Stimulated activated memory B cell treated with anti-CD40 and anti-IgM and Interleukin-4, amounts not matched to agents 10 μg/mL and 1 μg/mL and 100 μg/mL, for 72 hours (primary cell): ENCODE measurements at regions not wholly inside any gene's neighbourhood (a gene's known extent, or its start where the extent isn't known, plus 50 kb on each side); places are given as distances from the start of the nearest gene placed in this dataset.

Experiments used
- ATAC-seq: fragments of 150-1000 bp; cut with Tn5 transposase; 2 replicates; pipeline ENCODE4 v1.10.0; 2021
- H3K27ac Mint-ChIP-seq: one replicate; pipeline ENCODE4 v1.8.0; 2022; ENCODE audit warnings: mild to moderate bottlenecking, mixed read lengths
- H3K27me3 Mint-ChIP-seq: one replicate; pipeline ENCODE4 v1.8.0; 2022; ENCODE audit warnings: mixed read lengths
- H3K36me3 Mint-ChIP-seq: one replicate; pipeline ENCODE4 v1.8.0; 2022; ENCODE audit warnings: mixed read lengths
- H3K4me1 Mint-ChIP-seq: one replicate; pipeline ENCODE4 v1.8.0; 2022; ENCODE audit warnings: mixed read lengths
- H3K4me3 Mint-ChIP-seq: one replicate; pipeline ENCODE4 v1.8.0; 2022; ENCODE audit warnings: mild to moderate bottlenecking, moderate library complexity, mixed read lengths
- H3K9me3 Mint-ChIP-seq: one replicate; pipeline ENCODE4 v1.8.0; 2022; ENCODE audit warnings: mixed read lengths

- Mint-ChIP-seq H3K4me3 (no peak overlapping the region), H3K27ac (no peak overlapping the region), H3K36me3 (no peaks in the 10 kb centered on the region), H3K4me1 (no peaks in the 10 kb centered on the region), H3K9me3 (peaks cover 11% of the 10 kb centered on the region), H3K27me3 (peaks cover 67% of the 10 kb centered on the region)
- ATAC-seq: no peak
These were observed 76.6 kb upstream of the ZNF516 start for GRCh38 chr18:76571689-76572088.

DNA sequence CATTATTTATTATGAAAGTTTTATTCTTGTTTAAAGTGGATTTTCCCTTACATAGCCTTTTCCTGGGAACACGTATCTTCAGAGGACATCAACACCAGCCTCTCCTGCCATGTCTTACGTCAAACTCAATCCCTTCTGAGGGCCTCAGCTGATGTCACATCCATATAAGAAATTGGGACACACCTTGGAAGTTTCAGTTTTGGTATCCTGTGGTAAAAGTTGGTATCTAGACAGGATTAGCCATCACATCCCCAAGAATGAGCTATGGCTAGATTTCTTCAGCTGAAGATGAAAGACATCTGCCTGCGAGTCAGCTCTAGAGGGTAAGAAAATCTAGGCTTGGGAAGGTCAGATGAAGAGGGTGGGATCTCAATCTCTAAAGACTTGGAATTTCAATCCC, 75.8 kb upstream of the ZNF516 start:
- Mint-ChIP-seq H3K36me3 (no peaks in the 10 kb centered on the region), H3K4me3 (no peak overlapping the region), H3K4me1 (no peaks in the 10 kb centered on the region), H3K9me3 (peaks cover 8% of the 10 kb centered on the region), H3K27ac (no peak overlapping the region), H3K27me3 (peaks cover 67% of the 10 kb centered on the region)
- ATAC-seq: no peak

GRCh38 chr18:76569644-76570419, 74.8 kb upstream of the ZNF516 start:
- Mint-ChIP-seq H3K9me3 (peaks cover 5% of the 10 kb centered on the region), H3K36me3 (no peaks in the 10 kb centered on the region), H3K27ac (no peak overlapping the region), H3K27me3 (peaks cover 57% of the 10 kb centered on the region), H3K4me1 (no peaks in the 10 kb centered on the region), H3K4me3 (no peak overlapping the region)
- ATAC-seq: no peak

- H3K27ac Mint-ChIP-seq: no peak overlapping the region
- H3K4me3 Mint-ChIP-seq: no peak overlapping the region
- no peak for ATAC-seq
- H3K27me3 Mint-ChIP-seq: peaks cover 56% of the 10 kb centered on the region
- no peaks in the 10 kb centered on the region for H3K4me1 Mint-ChIP-seq
- H3K9me3 Mint-ChIP-seq: peaks cover 5% of the 10 kb centered on the region
- no peaks in the 10 kb centered on the region for H3K36me3 Mint-ChIP-seq
These were observed 73.7 kb upstream of the ZNF516 start for GRCh38 chr18:76568731-76569130.

- peaks cover 5% of the 10 kb centered on the region for H3K9me3 Mint-ChIP-seq
- H3K4me1 Mint-ChIP-seq: no peaks in the 10 kb centered on the region
- peaks cover 53% of the 10 kb centered on the region for H3K27me3 Mint-ChIP-seq
- no peak overlapping the region for H3K4me3 Mint-ChIP-seq
- H3K36me3 Mint-ChIP-seq: no peaks in the 10 kb centered on the region
- ATAC-seq: no peak
- H3K27ac Mint-ChIP-seq: no peak overlapping the region
These were observed 72.9 kb upstream of the ZNF516 start for GRCh38 chr18:76567835-76568445.

- H3K4me3 Mint-ChIP-seq: no peak overlapping the region
- no peaks in the 10 kb centered on the region for H3K4me1 Mint-ChIP-seq
- no peaks in the 10 kb centered on the region for H3K36me3 Mint-ChIP-seq
- H3K27ac Mint-ChIP-seq: no peak overlapping the region
- ATAC-seq: no peak
- peaks cover 5% of the 10 kb centered on the region for H3K9me3 Mint-ChIP-seq
- H3K27me3 Mint-ChIP-seq: peaks cover 45% of the 10 kb centered on the region
These were observed 71.9 kb upstream of the ZNF516 start for GRCh38 chr18:76566987-76567386.

- Mint-ChIP-seq H3K4me1 (no peaks in the 10 kb centered on the region), H3K27me3 (peaks cover 37% of the 10 kb centered on the region), H3K4me3 (no peak overlapping the region), H3K27ac (no peak overlapping the region), H3K9me3 (peaks cover 5% of the 10 kb centered on the region), H3K36me3 (no peaks in the 10 kb centered on the region)
- ATAC-seq: no peak
These were observed 70.5 kb upstream of the ZNF516 start for GRCh38 chr18:76565238-76566173.

GRCh38 chr18:76564655-76565237, 69.7 kb upstream of the ZNF516 start:
- H3K36me3 Mint-ChIP-seq: no peaks in the 10 kb centered on the region
- H3K9me3 Mint-ChIP-seq: peaks cover 5% of the 10 kb centered on the region
- H3K4me1 Mint-ChIP-seq: no peaks in the 10 kb centered on the region
- H3K4me3 Mint-ChIP-seq: no peak overlapping the region
- ATAC-seq: no peak
- no peak overlapping the region for H3K27ac Mint-ChIP-seq
- H3K27me3 Mint-ChIP-seq: peaks cover 31% of the 10 kb centered on the region

DNA sequence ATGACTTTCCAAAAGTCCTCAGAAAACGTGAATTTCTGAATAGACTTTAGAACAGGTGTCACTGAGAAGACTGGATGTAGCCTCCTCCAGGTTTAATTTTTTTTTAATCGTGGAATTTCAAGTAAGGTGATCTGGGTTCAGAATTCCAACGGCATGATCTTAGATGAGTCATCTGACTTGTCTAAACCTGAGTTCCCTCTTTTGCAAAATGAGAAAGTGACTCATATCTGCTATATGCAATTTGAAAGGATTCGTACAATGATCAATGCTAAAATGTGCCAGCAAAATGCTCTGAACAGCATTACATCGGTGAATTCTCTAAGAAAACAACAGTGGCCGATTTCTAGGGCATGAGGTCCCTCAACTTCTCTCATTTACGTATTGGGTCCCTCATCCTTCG, 69.1 kb upstream of the ZNF516 start:
- Mint-ChIP-seq H3K9me3 (peaks cover 5% of the 10 kb centered on the region), H3K4me3 (no peak overlapping the region), H3K4me1 (no peaks in the 10 kb centered on the region), H3K27me3 (peaks cover 25% of the 10 kb centered on the region), H3K27ac (no peak overlapping the region), H3K36me3 (no peaks in the 10 kb centered on the region)
- no peak for ATAC-seq

DNA sequence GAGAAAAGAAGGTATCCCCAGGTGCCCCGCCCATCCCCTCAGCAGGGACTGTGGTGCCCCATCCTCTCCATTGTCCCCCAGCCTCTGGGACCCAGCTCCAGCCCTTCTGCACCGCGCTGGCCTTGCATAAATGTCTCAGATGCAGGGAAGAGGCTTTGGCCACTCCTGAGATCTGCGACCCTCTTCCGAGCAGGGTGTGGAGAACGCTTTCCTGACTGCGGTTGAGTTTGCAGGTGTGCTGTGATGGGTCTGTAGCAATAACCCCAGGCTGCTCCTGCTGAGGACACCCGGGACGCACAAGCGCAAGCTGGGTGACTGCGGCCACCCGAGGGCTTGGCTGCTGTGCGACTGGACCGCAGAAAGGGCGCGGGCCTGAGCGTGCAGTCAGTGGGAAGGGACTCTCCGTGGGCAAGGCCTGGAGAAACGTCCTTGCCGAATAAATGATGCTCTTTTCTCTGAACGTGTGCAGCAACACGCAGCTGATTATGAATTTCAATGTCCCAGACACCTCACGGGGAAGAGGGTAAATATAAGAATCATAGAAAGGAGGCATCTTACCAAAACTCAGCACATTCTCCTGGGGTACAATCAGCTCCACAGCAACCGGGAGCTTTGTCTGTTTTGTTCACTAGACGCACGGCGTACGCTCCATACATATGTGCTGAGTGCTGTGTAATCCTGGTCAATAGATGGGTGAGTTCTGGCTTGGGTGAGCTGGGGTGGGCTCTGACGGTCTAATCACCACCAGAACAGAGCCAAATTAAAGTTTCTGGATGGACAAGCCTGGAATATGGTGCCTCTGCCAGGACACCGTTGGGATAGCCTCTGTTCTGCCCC, 67.5 kb upstream of the ZNF516 start:
- Mint-ChIP-seq H3K4me3 (no peak overlapping the region), H3K36me3 (no peaks in the 10 kb centered on the region), H3K27ac (no peak overlapping the region), H3K4me1 (no peaks in the 10 kb centered on the region), H3K27me3 (peaks cover 14% of the 10 kb centered on the region), H3K9me3 (peaks cover 5% of the 10 kb centered on the region)
- ATAC-seq: no peak

- Mint-ChIP-seq H3K4me1 (no peaks in the 10 kb centered on the region), H3K36me3 (no peaks in the 10 kb centered on the region), H3K4me3 (no peak overlapping the region), H3K27me3 (no peaks in the 10 kb centered on the region), H3K9me3 (no peaks in the 10 kb centered on the region), H3K27ac (no peak overlapping the region)
- ATAC-seq: no peak
These were observed 64.0 kb upstream of the ZNF516 start for GRCh38 chr18:76558881-76559667.

DNA sequence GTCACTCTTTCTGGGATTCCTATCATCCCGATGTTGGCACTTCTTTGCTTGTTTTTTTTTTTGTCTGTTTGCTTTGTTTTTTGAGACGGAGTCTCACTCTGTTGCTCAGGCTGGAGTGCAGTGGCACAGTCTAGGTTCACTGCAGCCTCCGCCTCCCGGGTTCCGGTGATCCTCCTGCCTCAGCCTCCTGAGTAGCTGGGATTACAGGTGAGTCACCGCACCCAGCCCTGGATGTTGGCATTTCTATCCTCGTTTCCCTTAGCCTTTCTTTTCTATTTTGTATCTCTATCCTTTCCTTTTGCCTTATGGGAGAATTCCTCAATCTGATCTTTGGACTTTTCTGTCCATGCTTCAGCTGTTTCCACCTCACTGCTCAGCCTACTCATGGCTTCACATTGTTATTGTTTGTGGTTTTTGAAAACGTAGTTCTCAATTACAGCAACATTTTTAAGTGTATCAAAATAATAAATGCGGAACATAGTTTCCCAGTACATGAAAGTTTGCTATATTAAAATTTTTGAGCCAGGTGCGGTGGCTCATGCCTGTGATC, 62.1 kb upstream of the ZNF516 start:
- Mint-ChIP-seq H3K27me3 (no peaks in the 10 kb centered on the region), H3K4me3 (no peak overlapping the region), H3K36me3 (no peaks in the 10 kb centered on the region), H3K4me1 (no peaks in the 10 kb centered on the region), H3K27ac (no peak overlapping the region), H3K9me3 (no peaks in the 10 kb centered on the region)
- ATAC-seq: no peak

DNA sequence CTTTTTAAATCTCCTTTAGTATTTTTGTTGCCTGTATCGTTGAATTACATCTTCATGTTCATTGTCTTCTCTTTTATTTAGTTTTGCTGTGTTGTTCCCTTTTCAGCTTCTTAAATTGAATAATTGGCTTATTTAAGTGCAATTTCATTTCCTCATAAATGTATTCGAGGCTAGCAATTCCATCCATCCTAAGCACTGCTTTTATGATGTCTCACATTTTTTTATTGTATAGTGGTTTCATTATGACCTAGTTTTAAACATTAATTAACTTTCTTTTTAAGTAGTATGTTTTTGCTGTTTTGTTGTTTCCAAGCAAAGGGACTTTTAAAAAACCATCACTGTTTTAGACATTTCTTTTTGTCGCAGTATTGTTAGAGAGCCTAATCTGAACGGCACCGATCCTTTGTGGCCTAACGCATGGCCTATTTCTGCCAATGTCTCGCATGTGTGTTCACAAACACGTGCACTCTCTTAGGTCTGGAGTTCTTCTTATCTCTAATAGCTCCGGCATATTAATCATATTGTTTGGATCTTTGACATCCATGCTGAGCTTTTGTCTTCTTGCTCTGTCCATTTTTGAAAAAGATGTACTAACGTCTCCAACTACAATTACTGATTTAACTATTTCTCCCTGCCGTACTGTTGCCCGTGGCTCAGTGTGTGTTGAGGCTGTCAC, 59.6 kb upstream of the ZNF516 start:
- no peaks in the 10 kb centered on the region for H3K36me3 Mint-ChIP-seq
- no peaks in the 10 kb centered on the region for H3K9me3 Mint-ChIP-seq
- H3K4me1 Mint-ChIP-seq: no peaks in the 10 kb centered on the region
- ATAC-seq: no peak
- no peak overlapping the region for H3K4me3 Mint-ChIP-seq
- no peaks in the 10 kb centered on the region for H3K27me3 Mint-ChIP-seq
- no peak overlapping the region for H3K27ac Mint-ChIP-seq
